ENCODE measurements at regions not wholly inside any gene's neighbourhood (a gene's known extent, or its start where the extent isn't known, plus 50 kb on each side); places are given as distances from the start of the nearest gene placed in this dataset.
"Not testable (repeated sequence)": the region's sequence is repeated elsewhere in the genome, so short reads cannot be mapped to it uniquely, and the experiment has no call there.

- Histone ChIP-seq H3K27ac (ENCODE audit: low read depth, low read length) (no peak overlapping the region), H4K8ac (ENCODE audit: low read depth, low read length) (no peak overlapping the region), H4K91ac (ENCODE audit: low read depth, low read length) (no peak overlapping the region), H3K27me3 (ENCODE audit: insufficient read depth, low read length) (no peaks in the 10 kb centered on the region), H2AFZ (ENCODE audit: insufficient read depth, low read length, poor library complexity) (no peak overlapping the region), H2BK120ac (ENCODE audit: insufficient read depth, low read length, poor library complexity) (no peak overlapping the region), H3K23ac (ENCODE audit: low read length) (no peak overlapping the region), H3K14ac (ENCODE audit: low read length) (no peak overlapping the region), H3K4ac (ENCODE audit: low read depth, low read length) (no peak overlapping the region), H3K9ac (ENCODE audit: low read length) (no peak overlapping the region), H4K12ac (ENCODE audit: low read depth, low read length) (no peak overlapping the region), H3K9me3 (ENCODE audit: insufficient read depth, low read depth, low read length) (no peaks in the 10 kb centered on the region), H3K79me2 (ENCODE audit: control insufficient read depth, insufficient read depth, low read length, poor library complexity) (no peaks in the 10 kb centered on the region), H2AK5ac (ENCODE audit: low read length) (no peak overlapping the region), H3K18ac (ENCODE audit: low read length) (no peak overlapping the region), H3K36me3 (ENCODE audit: control insufficient read depth in 1 of 2, insufficient read depth in 2 of 2, low read length in 2 of 2) (no peaks in the 10 kb centered on the region), H3K4me3 (ENCODE audit: low read depth, low read length) (no peak overlapping the region), H2BK12ac (ENCODE audit: low read length) (no peak overlapping the region), H3K4me2 (ENCODE audit: low read length) (no peak overlapping the region), H3K79me1 (ENCODE audit: low read length) (peaks cover 4% of the 10 kb centered on the region), H2BK5ac (ENCODE audit: low read depth, low read length, poor library complexity) (no peak overlapping the region), H3K4me1 (ENCODE audit: control insufficient read depth in 1 of 2, insufficient read depth in 2 of 2, low read length in 2 of 2) (peaks cover 9 to 11% of the 10 kb centered on the region in 2 experiments)
- DNase-seq = no peak
- WGBS (ENCODE audit: extremely low coverage, insufficient coverage, insufficient read length) = no CpG with 5 or more reads among the region's 1 CpG
Observed at GRCh38 chr6:4250645-4251044, 115.3 kb upstream of the ECI2 start.

- not testable (repeated sequence) for H3K4me2 ChIP-seq (ENCODE audit: low read length); H3K4me1 ChIP-seq (ENCODE audit: control insufficient read depth in 1 of 2, insufficient read depth in 2 of 2, low read length in 2 of 2); H4K91ac ChIP-seq (ENCODE audit: low read depth, low read length); H2BK12ac ChIP-seq (ENCODE audit: low read length); H2AK5ac ChIP-seq (ENCODE audit: low read length); H3K27ac ChIP-seq (ENCODE audit: low read depth, low read length); H3K9ac ChIP-seq (ENCODE audit: low read length); H2BK5ac ChIP-seq (ENCODE audit: low read depth, low read length, poor library complexity); H4K12ac ChIP-seq (ENCODE audit: low read depth, low read length); H3K23ac ChIP-seq (ENCODE audit: low read length); H2BK120ac ChIP-seq (ENCODE audit: insufficient read depth, low read length, poor library complexity); H3K36me3 ChIP-seq (ENCODE audit: control insufficient read depth in 1 of 2, insufficient read depth in 2 of 2, low read length in 2 of 2); H3K4ac ChIP-seq (ENCODE audit: low read depth, low read length); H3K79me2 ChIP-seq (ENCODE audit: control insufficient read depth, insufficient read depth, low read length, poor library complexity); H3K14ac ChIP-seq (ENCODE audit: low read length); H3K4me3 ChIP-seq (ENCODE audit: low read depth, low read length); H3K18ac ChIP-seq (ENCODE audit: low read length); H3K79me1 ChIP-seq (ENCODE audit: low read length); DNase-seq; H2AFZ ChIP-seq (ENCODE audit: insufficient read depth, low read length, poor library complexity); H3K9me3 ChIP-seq (ENCODE audit: insufficient read depth, low read depth, low read length); H4K8ac ChIP-seq (ENCODE audit: low read depth, low read length); H3K27me3 ChIP-seq (ENCODE audit: insufficient read depth, low read length)
- no CpG with 5 or more reads among the region's 1 CpG for WGBS (ENCODE audit: extremely low coverage, insufficient coverage, insufficient read length)
Observed at GRCh38 chr6:4243832-4244231, 108.5 kb upstream of the ECI2 start.

DNA sequence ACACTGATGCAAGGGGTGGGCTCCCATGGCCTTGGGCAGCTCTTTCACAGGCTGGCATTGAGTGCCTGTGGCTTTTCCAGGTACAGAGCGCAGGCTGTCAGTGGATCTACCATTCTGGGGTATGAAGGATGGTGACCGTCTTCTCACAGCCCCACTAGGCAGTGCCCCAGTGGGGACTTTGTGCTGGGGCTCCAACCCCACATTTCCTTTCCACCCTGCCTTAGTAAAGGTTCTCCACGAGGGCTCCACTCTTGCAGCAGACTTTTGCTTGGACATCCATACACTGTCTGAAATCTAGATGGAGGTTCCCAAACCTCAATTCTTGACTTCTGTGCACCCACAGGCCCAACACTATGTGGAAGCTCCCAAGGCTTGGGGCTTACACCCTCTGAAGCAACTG is 107.9 kb upstream of the ECI2 start:
- Histone ChIP-seq H3K23ac (ENCODE audit: low read length) (no peak overlapping the region), H2BK12ac (ENCODE audit: low read length) (no peak overlapping the region), H3K9ac (ENCODE audit: low read length) (no peak overlapping the region), H2AK5ac (ENCODE audit: low read length) (no peak overlapping the region), H3K4me2 (ENCODE audit: low read length) (no peak overlapping the region), H2BK120ac (ENCODE audit: insufficient read depth, low read length, poor library complexity) (no peak overlapping the region), H4K12ac (ENCODE audit: low read depth, low read length) (no peak overlapping the region), H3K79me2 (ENCODE audit: control insufficient read depth, insufficient read depth, low read length, poor library complexity) (no peaks in the 10 kb centered on the region), H3K27ac (ENCODE audit: low read depth, low read length) (no peak overlapping the region), H2BK5ac (ENCODE audit: low read depth, low read length, poor library complexity) (no peak overlapping the region), H3K18ac (ENCODE audit: low read length) (no peak overlapping the region), H3K4me1 (ENCODE audit: control insufficient read depth in 1 of 2, insufficient read depth in 2 of 2, low read length in 2 of 2) (no peaks in the 10 kb centered on the region), H2AFZ (ENCODE audit: insufficient read depth, low read length, poor library complexity) (no peak overlapping the region), H3K4ac (ENCODE audit: low read depth, low read length) (no peak overlapping the region), H3K27me3 (ENCODE audit: insufficient read depth, low read length) (no peaks in the 10 kb centered on the region), H3K14ac (ENCODE audit: low read length) (no peak overlapping the region), H3K9me3 (ENCODE audit: insufficient read depth, low read depth, low read length) (peaks cover 6% of the 10 kb centered on the region), H4K8ac (ENCODE audit: low read depth, low read length) (no peak overlapping the region), H4K91ac (ENCODE audit: low read depth, low read length) (no peak overlapping the region), H3K36me3 (ENCODE audit: control insufficient read depth in 1 of 2, insufficient read depth in 2 of 2, low read length in 2 of 2) (no peaks in the 10 kb centered on the region), H3K4me3 (ENCODE audit: low read depth, low read length) (no peak overlapping the region), H3K79me1 (ENCODE audit: low read length) (no peaks in the 10 kb centered on the region)
- no CpG with 5 or more reads among the region's 3 CpGs for WGBS (ENCODE audit: extremely low coverage, insufficient coverage, insufficient read length)
- DNase-seq = no peak

DNA sequence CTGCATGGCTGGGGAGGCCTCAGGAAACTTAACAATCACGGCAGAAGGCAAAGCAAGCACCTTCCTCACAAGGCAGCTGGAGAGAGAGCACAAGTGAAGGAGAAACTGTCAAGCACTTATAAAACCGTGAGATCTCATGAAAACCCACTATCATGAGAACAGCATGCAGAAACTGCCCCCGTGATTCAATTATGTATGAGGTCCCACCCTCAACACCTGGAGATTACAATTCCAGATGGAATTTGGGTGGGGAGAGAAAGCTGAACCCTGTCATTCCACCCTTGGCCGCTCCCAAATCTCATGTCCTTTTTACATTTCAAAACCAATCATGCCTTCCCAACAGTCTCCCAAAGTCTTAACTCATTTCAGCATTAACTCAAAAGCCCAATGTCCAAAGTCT is 107.2 kb upstream of the ECI2 start:
- Histone ChIP-seq H3K9ac (ENCODE audit: low read length) (no peak overlapping the region), H3K14ac (ENCODE audit: low read length) (no peak overlapping the region), H3K27ac (ENCODE audit: low read depth, low read length) (no peak overlapping the region), H4K91ac (ENCODE audit: low read depth, low read length) (no peak overlapping the region), H3K79me1 (ENCODE audit: low read length) (no peaks in the 10 kb centered on the region), H3K23ac (ENCODE audit: low read length) (no peak overlapping the region), H3K9me3 (ENCODE audit: insufficient read depth, low read depth, low read length) (peaks cover 6% of the 10 kb centered on the region), H4K12ac (ENCODE audit: low read depth, low read length) (no peak overlapping the region), H2BK5ac (ENCODE audit: low read depth, low read length, poor library complexity) (no peak overlapping the region), H3K18ac (ENCODE audit: low read length) (no peak overlapping the region), H3K27me3 (ENCODE audit: insufficient read depth, low read length) (no peaks in the 10 kb centered on the region), H4K8ac (ENCODE audit: low read depth, low read length) (no peak overlapping the region), H3K79me2 (ENCODE audit: control insufficient read depth, insufficient read depth, low read length, poor library complexity) (no peaks in the 10 kb centered on the region), H3K4me2 (ENCODE audit: low read length) (no peak overlapping the region), H3K4me3 (ENCODE audit: low read depth, low read length) (no peak overlapping the region), H3K36me3 (ENCODE audit: control insufficient read depth in 1 of 2, insufficient read depth in 2 of 2, low read length in 2 of 2) (no peaks in the 10 kb centered on the region), H2BK12ac (ENCODE audit: low read length) (no peak overlapping the region), H3K4me1 (ENCODE audit: control insufficient read depth in 1 of 2, insufficient read depth in 2 of 2, low read length in 2 of 2) (no peaks in the 10 kb centered on the region), H2AFZ (ENCODE audit: insufficient read depth, low read length, poor library complexity) (no peak overlapping the region), H2BK120ac (ENCODE audit: insufficient read depth, low read length, poor library complexity) (no peak overlapping the region), H2AK5ac (ENCODE audit: low read length) (no peak overlapping the region), H3K4ac (ENCODE audit: low read depth, low read length) (no peak overlapping the region)
- no peak for DNase-seq
- WGBS (ENCODE audit: extremely low coverage, insufficient coverage, insufficient read length) = no CpG with 5 or more reads among the region's 4 CpGs
